GM18498 (cell line): ENCODE measurements at regions not wholly inside any gene's neighbourhood (a gene's known extent, or its start where the extent isn't known, plus 50 kb on each side); places are given as distances from the start of the nearest gene placed in this dataset.
"Not testable (repeated sequence)": the region's sequence is repeated elsewhere in the genome, so short reads cannot be mapped to it uniquely, and the experiment has no call there.

Experiments used
- ATAC-seq: cut with Tn5 transposase; IDR thresholded peaks from one replicate; pipeline ENCODE4 v1.9.1; 2021; ENCODE audit warnings: mild to moderate bottlenecking, moderate library complexity; ENCODE audit not compliant: unreplicated experiment

DNA sequence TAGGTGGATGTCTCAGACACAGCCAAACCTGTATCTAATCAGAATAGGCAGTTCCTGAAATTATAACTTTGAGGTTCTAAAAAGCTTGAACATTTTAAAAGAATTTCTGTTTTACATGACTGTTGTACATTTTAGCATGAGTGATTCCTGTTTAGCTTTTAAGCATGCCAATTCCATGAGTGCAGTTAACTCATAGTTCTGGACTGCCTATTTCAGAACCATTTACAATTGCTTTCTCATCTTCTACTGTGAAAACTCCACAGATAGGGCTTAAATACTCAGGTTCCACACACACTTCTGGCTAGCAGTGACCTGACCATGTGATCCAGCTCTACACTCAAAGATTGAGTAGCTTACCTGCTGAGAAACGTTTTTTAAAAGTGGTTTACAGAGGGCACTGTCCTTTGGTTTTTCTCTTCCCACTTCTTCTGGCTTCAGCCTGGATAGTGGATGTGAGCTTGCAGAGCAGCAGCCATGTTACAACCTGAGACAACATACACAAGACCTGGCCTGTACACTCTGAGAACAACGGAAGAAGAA, 280.8 kb downstream of the ANKRD50 start:
- no peak for ATAC-seq

DNA sequence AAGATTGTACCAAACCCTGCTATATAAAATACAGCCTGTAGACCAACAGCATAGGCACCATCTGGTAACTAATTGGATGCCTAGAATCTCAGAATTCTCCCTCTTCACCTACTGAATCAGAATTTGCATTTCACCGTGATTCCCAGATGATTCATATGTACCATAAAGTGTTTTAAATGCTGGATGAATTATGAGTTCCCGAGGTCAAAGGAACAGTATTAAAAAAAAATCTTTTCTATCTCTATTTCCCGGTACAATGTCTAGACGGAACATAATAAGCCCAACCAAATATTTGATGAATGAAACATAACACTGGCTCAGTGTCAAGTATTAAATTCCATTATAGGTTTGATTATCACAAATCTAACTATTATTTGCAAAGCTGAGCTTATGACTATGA, 280.0 kb downstream of the ANKRD50 start:
- ATAC-seq, result no peak

DNA sequence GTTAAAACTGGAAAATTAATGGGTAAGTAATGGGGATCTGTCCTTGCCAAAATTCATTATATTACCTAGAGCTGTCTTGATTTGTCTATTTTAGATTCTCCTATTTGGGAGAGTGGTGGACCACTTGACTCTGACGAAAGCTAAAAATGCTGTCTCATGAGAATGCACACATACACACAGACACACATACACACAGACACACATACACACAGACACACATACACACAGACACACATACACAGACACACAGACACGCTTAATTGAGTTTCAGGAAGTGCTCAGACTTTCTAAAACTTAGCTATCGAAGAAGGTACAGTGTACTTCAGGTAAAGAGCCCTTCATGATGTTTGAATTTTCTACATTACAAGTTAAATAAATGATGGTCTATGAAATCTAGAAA, 279.5 kb downstream of the ANKRD50 start:
- ATAC-seq, result no peak

DNA sequence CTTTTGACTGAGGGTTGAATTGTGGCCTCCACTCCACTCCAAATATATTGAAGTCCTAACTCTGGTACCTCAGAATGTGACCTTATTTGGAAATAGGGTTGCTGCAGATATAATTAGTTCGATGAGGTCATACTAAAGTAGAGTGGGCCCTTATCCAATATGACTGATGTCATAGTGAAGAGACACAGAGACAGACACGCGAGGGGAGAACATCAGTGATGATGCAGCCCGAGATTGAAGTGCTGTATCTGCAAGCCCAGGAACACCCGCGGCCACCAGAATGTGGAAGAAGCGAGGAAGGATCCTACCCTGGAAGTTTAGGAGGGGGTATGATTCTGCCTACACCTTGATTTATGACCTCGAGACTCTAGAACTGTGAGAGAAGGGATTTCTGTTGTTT, 279.0 kb downstream of the ANKRD50 start:
- no peak for ATAC-seq

DNA sequence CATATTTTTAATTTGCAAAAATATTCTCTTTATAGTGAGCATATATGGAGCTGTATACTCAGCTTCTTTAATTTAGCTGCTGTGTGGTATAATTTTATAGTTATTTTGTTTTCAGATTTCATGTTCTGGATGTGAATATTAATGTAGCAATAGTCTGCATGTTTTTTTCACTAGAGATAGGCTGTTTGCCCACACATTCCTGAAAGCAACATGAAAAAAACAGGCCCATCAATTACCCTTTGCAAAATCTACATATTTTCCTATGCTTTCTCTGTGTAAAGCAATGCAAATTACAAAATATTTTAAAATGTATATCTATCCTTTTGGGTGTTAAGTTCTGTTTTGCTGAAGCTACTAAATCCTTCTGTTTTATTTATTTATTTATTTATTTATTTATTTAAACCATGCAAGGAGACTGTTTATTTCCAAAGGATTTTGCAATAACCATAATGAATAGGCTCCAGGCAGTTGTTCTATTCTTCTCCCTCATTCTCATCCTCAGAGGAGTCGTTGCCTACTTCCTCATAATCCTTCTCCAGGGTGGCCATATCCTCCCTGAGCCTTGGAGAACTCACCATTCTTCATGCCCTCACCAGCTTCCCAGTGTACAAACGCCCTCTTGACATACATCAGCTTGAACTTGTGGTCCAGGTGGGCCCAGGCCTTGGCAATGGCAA, 277.1 kb downstream of the ANKRD50 start:
- ATAC-seq, result no peak

DNA sequence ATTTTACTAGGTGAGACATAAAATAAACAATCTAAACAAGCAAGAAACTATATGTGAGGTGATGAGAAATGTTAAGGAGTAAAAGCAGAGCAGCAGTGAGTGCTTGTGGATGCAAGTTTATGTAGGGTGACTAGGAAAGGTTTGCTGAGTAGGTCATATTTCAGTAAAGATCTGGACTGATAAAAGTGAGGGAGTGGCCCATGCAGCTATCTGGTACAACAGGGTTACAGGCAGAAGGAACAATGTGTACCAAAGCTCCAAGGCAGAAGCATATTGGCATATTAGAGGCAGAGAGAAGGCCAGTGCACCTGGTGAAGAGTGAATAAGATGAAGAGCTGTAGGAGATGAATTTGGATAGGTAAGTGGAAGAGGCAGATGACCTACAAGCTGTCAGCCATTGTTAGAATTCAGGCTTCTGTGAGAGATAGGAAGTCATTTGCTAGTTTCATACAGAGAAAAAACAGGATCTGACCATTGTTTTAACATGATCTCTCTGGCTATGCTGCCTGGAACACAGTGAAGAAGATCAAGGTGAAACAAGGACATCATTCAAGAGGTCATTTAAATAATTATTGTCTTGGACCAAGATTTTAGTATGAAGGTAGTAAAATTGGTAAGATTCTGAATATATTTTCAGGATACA, 274.6 kb downstream of the ANKRD50 start:
- no peak for ATAC-seq

DNA sequence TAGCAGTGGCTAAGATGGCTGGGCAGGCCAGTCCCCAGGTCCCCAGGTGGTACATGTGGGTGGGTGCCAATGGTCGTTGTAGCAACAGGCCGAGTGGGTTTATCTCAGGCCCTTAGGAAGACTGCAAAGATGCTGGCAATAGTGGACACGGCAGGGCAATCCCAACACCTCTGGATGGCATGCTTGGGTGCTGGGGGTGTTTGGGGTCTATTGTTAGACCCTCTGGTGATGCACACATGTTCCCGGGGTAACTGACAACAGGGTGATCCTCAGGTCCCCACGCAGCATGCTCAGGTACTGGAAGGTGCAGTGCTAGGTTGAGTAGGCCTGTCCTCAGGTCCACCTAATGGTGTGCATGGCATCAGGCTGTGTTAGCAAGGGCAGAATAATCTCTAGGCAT, 267.5 kb downstream of the ANKRD50 start:
- no peak for ATAC-seq

DNA sequence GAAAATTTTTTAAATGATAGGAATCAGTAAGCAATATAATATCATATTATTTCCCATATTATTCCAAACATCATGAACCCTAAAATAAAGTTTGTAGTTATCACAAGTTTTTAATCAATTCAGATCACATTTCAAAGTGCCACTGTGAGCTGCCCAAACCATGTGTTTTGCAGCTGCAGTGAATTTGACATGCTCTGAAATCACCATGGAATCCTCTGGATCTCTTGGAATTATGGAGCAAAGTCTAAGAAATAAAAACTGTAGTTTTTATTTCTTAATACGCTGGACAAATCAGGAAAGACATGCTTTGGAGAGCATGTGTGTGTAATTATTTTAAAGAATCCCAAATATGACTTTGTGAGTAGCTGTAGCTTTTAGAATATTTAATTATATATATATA, 262.7 kb downstream of the ANKRD50 start:
- no peak for ATAC-seq

DNA sequence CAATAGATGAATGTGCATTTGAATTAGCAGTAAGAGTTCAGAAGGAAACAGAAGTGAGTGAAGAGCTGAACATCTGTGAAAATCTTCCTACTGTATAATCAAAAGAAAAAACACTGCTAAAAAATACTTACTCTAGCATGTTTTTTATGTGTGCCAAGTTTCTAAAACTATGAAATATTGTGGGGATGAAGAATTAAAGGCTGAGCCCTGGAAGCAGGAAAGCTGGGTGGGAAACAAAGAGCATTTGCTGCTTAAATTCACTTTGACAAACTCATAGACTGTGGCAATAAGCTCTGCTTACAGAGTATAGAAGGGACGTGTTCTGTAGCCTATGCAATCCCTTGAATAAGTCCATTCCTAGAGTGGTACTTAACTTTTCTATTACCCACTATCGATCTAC, 261.7 kb downstream of the ANKRD50 start:
- no peak for ATAC-seq

DNA sequence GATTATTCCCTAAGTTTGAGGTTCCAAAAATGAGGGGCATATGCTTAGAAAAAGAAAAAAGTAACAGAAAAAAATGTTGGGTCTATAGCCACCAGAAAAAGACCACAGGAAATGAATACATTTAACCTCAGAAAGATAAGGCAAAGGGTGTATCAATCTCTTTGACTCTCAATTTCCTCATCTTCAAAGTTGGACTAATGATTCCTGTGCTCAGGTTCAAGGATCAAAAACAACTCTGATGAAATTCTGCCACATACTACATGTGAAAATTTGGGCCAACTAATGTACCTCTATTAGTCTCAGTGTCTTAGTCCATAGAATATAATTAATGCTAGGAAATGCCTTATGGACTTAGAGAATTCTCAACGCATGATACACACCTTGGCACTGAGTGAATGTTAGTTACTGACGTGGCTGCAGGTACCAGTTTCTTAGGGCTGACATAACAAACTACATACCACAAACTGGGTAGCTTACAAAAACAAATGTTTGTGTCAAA, 257.7 kb downstream of the ANKRD50 start:
- no peak for ATAC-seq

DNA sequence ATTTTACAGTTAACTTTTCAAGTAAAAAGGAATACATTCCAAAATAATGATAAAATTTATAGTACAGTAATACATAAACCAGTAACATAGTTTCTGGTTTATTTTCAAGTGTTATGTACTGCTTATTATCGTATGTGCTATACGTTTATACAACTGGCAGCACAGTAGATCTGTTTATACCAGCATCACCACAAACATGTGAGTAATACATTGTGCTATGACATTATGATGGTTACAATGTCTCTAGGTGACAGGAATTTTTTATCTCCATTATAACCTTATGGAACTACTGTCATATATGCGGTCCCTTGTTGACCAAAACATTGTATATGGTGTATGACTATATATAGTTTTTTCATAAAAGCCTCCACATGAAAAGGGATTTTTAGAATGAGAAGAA, 256.9 kb downstream of the ANKRD50 start:
- no peak for ATAC-seq

DNA sequence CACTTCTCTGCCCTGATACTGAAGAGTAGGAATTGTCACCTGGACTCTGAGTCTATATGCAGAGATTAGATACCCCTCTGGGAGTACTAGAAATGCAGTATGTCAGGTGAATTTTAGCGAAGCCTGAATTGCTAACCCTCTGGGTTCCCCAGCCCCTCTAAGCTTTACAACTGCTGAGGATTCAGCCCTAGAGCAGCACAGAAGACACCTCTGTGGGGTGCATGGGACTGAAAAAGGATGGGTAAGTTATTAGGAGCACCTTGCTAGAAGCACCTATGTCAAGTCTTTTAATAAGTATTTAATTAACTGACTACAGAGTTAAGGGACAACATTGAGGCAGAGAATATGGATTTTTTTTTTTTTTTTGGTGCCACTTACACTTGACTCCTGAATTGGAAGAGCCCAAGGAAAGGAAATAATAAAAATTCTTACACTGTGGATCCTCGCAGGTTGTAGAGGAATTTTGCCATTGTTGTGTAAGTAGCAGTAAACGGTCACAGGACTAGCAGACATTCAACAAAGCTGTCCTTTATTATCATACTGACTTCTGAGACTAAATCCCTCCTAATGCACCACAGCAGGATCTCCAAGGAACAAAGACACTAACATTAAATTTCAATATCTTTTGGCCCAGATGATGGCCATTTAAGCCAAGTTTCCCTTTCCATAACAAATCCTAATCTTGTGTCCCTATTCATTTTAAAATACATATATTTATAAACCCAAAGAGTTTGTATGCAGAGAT, 253.2 kb downstream of the ANKRD50 start:
- no peak for ATAC-seq

DNA sequence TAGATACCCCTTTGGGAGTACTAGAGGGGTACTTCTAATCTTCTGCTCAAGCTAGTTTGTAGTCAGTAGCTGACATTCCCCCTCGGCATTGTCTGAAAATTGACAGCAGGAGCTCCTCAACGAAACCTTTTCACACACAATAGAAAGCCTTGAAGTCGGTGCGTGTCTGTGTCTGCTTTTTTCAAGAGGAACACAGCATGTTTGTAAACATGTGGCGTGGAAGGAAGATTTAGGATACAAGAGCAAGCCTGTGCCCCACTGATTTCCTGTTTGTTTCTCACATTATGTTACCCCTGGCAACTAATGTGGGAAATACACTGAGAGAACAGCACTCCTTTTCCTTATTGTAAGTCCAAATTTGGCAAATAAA, 252.6 kb downstream of the ANKRD50 start:
- ATAC-seq, result no peak

DNA sequence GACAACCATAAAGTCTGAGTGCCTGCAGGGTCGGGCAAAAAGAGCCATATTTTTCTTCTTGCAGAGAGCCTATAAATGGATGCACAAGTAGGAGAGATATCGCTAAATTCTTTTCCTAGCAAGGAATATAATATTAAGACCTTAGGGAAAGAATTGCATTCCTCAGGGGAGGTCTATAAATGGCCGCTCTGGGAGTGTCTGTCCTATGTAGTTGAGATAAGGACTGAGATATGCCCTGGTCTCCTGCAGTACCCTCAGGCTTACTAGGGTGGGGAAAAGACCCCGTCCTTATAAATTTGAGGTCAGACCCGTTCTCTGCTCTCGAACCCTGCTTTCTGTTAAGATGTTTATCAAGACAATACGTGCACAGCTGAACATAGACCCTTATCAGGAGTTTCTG, 250.9 kb downstream of the ANKRD50 start:
- not testable (repeated sequence) for ATAC-seq

DNA sequence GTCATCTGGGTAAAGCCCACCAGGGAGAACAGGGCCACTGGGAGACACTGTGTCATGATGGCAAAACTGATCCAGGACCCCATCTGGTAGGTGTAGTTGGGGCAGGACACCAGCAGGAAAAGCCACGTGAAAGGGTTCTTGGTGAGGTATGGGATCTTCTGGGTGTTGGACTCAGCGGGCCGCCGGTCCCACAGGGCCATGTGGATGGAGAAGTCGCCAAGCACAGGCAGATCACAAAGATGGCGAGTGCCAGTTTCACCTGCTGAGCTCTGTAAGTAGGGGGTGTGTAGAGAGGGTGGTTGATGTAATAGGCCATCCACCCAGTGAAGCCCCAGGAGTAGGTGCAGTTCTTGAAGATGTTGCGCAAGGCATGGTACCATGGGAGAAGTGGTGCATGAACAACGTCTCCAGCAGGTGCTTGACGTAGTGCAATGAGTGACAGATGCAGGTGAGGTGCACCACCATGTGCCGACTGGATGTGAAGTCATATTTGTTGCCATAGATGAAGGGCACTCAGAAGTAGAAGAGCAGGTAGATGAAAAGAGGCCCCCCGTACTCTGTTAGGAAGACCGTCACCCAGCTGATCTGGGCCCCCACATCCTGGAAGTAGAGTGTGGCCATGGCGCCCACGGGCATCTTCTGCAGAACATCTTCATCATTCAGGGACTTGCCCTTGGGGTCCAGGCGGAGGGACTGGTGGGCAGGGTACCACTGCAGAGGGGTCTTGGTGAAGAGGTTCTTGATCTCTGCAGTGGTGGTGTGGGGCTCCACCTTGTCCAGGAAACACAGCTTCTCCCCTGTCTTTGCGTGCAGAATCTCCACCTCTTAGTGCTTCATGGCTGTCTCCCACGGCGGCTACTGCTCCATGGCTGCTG, 249.3 kb downstream of the ANKRD50 start:
- ATAC-seq, result no peak

DNA sequence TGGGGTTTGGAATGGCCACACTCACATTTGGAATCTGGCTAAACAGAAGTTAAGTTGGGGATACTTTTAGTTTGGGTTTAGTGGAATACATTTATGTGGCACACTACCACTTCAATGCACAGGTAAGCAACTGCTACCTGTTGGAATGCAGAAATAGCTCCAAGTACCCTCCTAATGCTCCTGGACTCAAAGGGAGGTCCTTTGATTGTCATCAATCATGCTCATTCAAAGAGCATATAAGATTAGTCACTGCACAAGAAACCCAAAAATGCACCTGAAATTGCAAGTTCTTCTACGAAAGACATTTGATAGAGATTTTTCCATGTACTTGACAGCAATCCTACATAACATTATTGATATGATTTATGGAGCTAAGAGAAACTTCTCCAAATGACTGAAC, 247.7 kb downstream of the ANKRD50 start:
- ATAC-seq, result no peak

DNA sequence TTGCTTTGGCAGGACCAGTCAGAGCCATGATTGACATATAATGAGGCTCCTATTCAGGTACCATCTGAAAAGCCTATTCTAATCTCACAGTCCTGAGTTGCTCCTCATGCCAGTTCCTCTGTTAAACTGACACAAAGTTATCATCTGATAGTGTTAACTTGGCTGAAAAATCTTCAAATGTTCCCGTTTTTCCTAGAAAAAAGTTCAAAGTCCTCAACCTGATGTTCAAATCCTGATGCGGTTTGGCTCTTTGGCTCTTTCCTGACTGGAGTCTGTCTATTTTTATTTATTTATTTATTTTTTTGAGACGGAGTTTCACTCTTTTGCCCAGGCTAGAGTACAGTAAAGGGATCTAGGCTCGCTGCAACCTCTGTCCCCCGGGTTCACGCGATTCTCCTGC, 244.2 kb downstream of the ANKRD50 start:
- ATAC-seq, result no peak

DNA sequence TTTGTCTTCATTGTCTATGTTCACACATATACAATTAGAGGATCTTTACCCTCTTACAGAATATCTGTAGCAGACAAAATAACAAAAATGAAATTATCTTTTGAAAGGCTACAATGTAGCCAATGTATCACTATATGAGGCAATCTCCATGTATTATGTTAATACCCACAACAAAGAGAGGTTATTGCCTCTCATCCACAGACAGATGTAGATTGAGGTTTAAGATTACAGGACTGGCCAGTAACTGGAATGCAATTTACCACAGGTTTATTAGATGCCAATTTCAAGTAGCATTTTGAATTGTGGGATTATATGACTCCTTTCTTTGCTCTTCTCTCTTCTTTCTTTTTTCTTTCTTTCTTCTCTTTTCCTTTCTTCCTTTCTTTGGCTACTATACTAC, 242.6 kb downstream of the ANKRD50 start:
- ATAC-seq, result no peak

DNA sequence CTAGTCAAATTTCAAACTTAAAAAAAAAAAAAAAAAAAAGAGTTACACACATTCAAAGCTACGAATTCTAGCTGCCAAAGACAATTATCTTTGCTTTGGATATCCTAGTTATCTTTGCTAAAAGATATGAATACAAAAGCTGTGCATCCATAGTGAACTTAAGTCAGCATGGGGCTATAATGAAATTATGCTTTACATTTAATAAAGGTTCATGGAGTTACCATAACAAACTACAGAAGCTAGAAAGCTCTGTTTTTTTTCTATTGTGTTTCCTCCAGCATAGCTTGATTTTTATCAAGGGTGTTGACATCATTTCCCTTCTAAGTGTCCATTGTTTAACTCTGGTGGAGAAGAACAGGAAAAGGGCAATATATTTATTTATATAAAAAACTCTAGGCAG, 234.1 kb downstream of the ANKRD50 start:
- ATAC-seq, result no peak

DNA sequence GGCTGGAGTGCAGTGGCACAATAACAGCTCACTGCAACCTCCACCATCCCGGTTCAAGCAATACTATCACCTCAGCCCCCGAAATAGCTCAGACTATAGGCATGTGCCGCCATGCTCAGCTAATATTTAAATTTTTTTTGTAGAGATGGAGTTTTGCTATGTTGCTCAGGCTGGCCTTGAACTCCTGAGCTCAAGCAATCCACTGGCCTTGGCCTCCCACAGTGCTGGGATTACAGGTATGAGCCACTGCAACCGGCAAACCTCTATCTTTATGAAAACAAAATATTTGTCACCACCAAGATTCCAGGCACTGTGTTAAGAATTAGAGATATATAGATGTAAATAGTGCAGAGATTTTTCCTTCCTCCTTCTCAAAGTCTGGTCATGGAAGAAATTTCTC, 232.5 kb downstream of the ANKRD50 start:
- no peak for ATAC-seq

DNA sequence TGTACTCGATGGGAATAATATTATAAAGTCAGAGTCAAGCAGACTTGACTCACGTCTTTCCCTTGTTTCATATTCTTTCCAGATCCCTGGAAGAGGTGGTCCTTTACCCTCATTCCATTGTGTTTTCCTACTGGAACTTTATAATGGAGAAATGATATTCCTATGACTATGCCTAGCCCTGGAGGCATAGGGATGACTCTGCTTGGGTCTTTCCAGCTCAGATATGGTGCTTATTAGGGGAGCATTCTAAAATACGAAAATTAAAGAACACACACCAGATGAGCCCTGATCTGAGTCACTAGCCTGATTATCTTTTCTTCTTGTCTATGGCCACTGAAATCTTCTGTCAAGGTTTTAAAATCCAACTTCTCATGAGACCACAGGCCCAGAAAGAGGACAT, 231.4 kb downstream of the ANKRD50 start:
- no peak for ATAC-seq
